ENCODE measurements at regions not wholly inside any gene's neighbourhood (a gene's known extent, or its start where the extent isn't known, plus 50 kb on each side); places are given as distances from the start of the nearest gene placed in this dataset.
"Not testable (repeated sequence)": the region's sequence is repeated elsewhere in the genome, so short reads cannot be mapped to it uniquely, and the experiment has no call there.

DNA sequence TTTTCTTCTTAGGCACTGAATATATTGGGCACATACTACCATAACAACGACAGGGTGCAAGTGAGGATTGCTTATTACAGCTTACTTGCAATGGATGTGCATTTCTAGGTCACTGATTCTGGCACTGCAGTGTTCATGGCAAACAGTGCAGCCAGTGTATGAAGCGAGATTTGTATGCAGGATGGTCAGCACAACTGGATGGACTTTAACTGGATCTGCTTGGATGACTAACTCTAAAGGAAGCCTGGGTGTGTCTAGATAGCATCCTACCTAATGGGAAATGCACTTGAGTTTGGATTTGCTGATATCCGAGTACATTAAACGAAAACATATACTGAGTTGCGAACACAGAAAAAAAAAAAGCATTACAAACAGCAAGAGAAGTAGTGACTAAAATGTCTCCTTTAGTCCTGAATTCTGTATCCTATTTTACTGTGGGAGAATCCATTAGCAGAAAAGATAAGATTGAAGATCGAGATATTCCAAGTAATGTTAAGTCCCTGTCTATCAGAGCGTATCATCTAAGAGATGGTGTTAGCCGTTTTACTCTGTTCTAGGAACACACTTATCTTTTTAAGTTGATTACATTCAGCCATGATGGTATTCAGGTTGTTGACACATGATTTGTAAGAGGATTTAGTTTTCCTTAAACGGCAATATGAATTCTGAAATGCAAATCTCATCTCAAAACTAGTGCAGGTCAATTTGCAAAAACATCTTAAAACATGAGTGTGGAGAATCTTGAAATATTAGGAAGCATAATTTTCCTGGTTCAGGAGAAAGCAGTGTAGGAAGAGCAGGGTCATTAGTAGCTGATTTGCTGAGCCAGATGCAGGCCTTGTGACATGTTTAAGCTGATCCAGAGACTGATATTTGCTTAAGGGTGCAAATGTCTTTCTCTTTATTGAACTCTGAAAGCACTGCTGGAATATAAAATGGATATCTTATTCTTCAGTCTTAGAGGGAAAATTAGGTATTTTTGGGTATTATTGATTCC lies 142.6 kb upstream of the CPHXL start:
- Mint-ChIP-seq H3K27ac (no peak overlapping the region), H3K4me3 (no peak overlapping the region), H3K27me3 (peaks cover 10% of the 10 kb centered on the region), H3K9me3 (no peaks in the 10 kb centered on the region), H3K4me1 (no peaks in the 10 kb centered on the region)
- no peak for DNase-seq
- no peak for ATAC-seq

DNA sequence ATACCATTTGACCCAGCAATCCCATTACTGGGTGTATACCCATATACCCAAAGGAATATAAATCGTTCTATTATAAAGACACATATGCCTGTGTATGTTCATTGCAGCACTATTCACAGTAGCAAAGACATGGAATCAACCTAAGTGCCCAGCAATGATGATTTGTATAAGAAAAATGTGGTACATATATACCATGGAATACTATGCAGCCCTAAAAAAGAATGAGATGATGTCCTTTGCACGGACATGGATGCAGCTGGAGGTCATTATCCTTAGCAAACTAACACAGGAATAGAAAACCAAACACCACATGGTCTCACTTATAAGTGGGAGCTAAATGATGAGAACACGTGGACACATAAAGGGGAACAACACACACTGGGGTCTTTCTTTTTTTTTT lies 155.0 kb upstream of the CPHXL start:
- H3K27ac Mint-ChIP-seq, H3K4me3 Mint-ChIP-seq, H3K9me3 Mint-ChIP-seq, H3K4me1 Mint-ChIP-seq, H3K27me3 Mint-ChIP-seq, DNase-seq, ATAC-seq: not testable (repeated sequence)

DNA sequence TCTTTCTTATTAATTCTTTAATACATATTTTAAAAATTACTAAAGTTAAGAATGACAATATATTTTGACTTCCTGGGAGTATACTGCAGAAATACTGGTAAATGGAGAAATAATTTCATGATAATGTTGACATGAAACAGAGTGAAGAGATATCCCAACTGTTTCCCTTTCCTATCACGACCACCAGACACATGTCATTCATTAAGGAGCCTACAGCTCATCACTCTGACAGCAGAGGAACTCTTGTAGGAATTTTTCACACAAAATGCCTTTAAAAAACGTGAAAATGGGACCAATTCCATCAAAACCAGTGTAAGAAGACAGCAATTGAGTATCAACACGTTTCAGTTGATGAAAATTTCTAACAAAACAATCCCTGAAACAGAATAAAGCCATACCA lies 172.9 kb upstream of the CPHXL start:
- Mint-ChIP-seq H3K27me3 (no peaks in the 10 kb centered on the region), H3K27ac (no peak overlapping the region), H3K9me3 (no peaks in the 10 kb centered on the region), H3K4me1 (no peaks in the 10 kb centered on the region), H3K4me3 (no peak overlapping the region)
- no peak for ATAC-seq
- DNase-seq = no peak

- no peaks in the 10 kb centered on the region for H3K4me1 Mint-ChIP-seq
- DNase-seq = no peak
- H3K9me3 Mint-ChIP-seq = no peaks in the 10 kb centered on the region
- H3K4me3 Mint-ChIP-seq = no peak overlapping the region
- no peak for ATAC-seq
- H3K27me3 Mint-ChIP-seq = no peaks in the 10 kb centered on the region
- H3K27ac Mint-ChIP-seq = no peak overlapping the region
These were observed 182.2 kb upstream of the CPHXL start for GRCh38 chr16:75908331-75909117.

GRCh38 chr16:75909746-75910145 lies 183.5 kb upstream of the CPHXL start:
- ATAC-seq (no peak), DNase-seq (no peak)

DNA sequence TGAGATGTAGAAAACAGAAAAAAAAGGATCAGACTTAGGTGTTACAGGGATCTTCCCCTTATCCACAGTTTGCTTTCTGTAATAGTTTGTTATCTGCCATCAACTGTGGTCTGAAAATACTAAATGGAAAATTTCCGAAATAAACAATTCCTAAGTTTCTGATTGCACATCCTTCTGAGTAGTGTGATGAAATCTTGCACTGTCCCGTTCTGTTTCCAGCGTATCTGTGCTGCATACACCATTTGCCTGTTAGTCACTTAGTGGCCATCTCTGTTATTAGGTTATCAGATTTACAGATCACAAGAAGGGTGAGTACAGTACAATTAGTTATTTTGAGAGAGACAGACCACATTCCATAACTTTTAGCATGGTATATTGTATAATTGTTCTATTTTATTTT lies 185.6 kb upstream of the CPHXL start:
- no peak for DNase-seq
- Mint-ChIP-seq H3K27me3 (no peaks in the 10 kb centered on the region), H3K9me3 (no peaks in the 10 kb centered on the region), H3K27ac (no peak overlapping the region), H3K4me3 (no peak overlapping the region), H3K4me1 (no peaks in the 10 kb centered on the region)
- ATAC-seq = no peak

More at GRCh38 chr16:75909746-75910145, 183.5 kb upstream of the CPHXL start:
- Mint-ChIP-seq H3K9me3 (no peaks in the 10 kb centered on the region), H3K4me1 (no peaks in the 10 kb centered on the region), H3K4me3 (no peak overlapping the region), H3K27me3 (no peaks in the 10 kb centered on the region), H3K27ac (no peak overlapping the region)

DNA sequence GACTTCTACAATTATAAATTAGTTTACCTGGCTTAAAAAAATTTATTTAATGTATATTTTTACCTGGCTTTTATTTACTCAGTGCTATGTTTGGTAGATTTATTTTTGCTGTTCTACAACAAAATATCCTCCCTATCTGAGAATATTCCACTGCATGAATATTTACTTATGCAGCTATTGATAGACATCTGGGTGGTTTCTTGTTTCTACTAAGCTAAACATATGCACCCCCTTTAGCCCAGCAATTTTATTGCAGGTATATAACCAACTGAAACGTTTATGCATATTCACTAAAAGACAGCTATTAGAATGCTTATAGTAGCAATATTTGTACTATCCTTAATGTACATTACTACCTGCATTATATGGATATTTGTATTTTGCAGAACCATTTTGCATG lies 187.7 kb upstream of the CPHXL start:
- DNase-seq = no peak
- no peak overlapping the region for H3K4me3 Mint-ChIP-seq
- H3K27ac Mint-ChIP-seq = no peak overlapping the region
- no peak for ATAC-seq
- no peaks in the 10 kb centered on the region for H3K4me1 Mint-ChIP-seq
- H3K9me3 Mint-ChIP-seq = no peaks in the 10 kb centered on the region
- H3K27me3 Mint-ChIP-seq = no peaks in the 10 kb centered on the region

GRCh38 chr16:75916451-75916850 lies 190.2 kb upstream of the CPHXL start:
- Mint-ChIP-seq H3K4me3 (no peak overlapping the region), H3K4me1 (no peaks in the 10 kb centered on the region), H3K27ac (no peak overlapping the region), H3K27me3 (no peaks in the 10 kb centered on the region), H3K9me3 (no peaks in the 10 kb centered on the region)
- ATAC-seq (no peak), DNase-seq (no peak)

DNA sequence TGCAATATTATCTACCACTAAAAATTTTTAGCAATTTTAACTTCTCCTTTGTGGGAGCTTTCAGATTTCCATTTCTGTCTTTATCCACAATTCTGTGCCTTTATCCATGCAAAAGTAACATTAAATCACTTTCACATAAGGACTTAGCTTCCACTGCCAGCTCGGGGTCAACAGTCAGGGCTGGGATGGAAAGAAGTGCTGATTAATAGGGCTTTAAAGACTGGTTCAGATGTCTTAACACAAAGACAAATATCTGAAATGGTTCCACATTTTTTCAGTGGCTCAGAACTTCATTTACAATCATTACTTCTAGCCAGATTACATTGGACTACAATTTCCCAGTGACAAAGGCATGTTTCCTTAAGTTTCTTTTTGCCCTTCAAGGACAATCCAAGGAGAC lies 191.8 kb upstream of the CPHXL start:
- no peaks in the 10 kb centered on the region for H3K4me1 Mint-ChIP-seq
- DNase-seq (no peak), ATAC-seq (no peak)
- H3K4me3 Mint-ChIP-seq = no peak overlapping the region
- no peak overlapping the region for H3K27ac Mint-ChIP-seq
- no peaks in the 10 kb centered on the region for H3K9me3 Mint-ChIP-seq
- no peaks in the 10 kb centered on the region for H3K27me3 Mint-ChIP-seq

GRCh38 chr16:75919664-75920063 lies 193.4 kb upstream of the CPHXL start:
- no peak for ATAC-seq
- no peak for DNase-seq
- Mint-ChIP-seq H3K4me3 (no peak overlapping the region), H3K4me1 (no peaks in the 10 kb centered on the region), H3K27ac (no peak overlapping the region), H3K27me3 (no peaks in the 10 kb centered on the region), H3K9me3 (no peaks in the 10 kb centered on the region)

GRCh38 chr16:75921281-75921680 lies 195.0 kb upstream of the CPHXL start:
- H3K27me3 Mint-ChIP-seq = no peaks in the 10 kb centered on the region
- DNase-seq = no peak
- no peaks in the 10 kb centered on the region for H3K4me1 Mint-ChIP-seq
- H3K27ac Mint-ChIP-seq = no peak overlapping the region
- no peak for ATAC-seq
- H3K9me3 Mint-ChIP-seq = no peaks in the 10 kb centered on the region
- no peak overlapping the region for H3K4me3 Mint-ChIP-seq

DNA sequence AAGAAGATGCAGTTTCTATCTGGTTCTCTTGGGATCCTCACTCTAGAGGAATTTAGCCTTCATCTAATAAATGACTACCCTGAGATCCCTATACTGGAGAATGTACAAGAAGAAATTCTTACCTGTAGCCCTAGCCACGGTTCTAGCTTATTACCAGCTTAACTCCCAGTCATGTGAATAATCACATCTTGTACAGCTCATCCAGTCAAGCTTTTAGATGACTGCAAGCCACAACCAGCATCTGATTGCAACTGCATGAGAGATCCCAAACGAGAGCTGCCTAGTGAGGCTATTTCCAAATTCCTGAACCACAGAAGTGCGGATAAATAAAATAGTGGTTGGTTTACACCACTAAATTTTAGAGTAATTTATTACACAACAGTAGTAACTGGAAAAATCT lies 196.0 kb upstream of the CPHXL start:
- ATAC-seq (no peak), DNase-seq (no peak)
- no peaks in the 10 kb centered on the region for H3K4me1 Mint-ChIP-seq
- H3K27me3 Mint-ChIP-seq = no peaks in the 10 kb centered on the region
- H3K27ac Mint-ChIP-seq = no peak overlapping the region
- no peak overlapping the region for H3K4me3 Mint-ChIP-seq
- H3K9me3 Mint-ChIP-seq = no peaks in the 10 kb centered on the region

DNA sequence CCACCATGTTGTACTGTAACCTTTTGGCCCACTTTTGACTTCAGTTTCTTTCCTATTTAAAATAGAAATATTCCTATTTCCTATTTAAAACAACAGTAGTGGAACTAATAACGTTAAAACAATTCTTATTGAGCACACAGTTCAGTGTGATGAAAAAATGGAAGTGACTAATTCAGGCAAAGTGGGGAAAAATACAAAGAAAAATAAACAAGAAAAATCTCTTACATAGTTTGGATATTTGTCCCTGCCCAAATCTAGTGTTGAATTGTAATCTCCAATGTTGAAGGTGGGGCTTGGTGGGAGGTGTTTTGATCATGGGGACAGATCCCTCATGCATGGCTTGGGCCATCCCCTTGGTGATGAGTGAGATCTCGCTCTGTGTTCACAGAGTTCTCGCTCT lies 198.1 kb upstream of the CPHXL start:
- no peaks in the 10 kb centered on the region for H3K4me1 Mint-ChIP-seq
- H3K4me3 Mint-ChIP-seq = no peak overlapping the region
- DNase-seq (no peak), ATAC-seq (no peak)
- no peak overlapping the region for H3K27ac Mint-ChIP-seq
- H3K9me3 Mint-ChIP-seq = peaks cover 0 to 4% of the 10 kb centered on the region in 2 donors
- no peaks in the 10 kb centered on the region for H3K27me3 Mint-ChIP-seq

- H3K27ac Mint-ChIP-seq = no peak overlapping the region
- no peaks in the 10 kb centered on the region for H3K27me3 Mint-ChIP-seq
- H3K4me1 Mint-ChIP-seq = no peaks in the 10 kb centered on the region
- DNase-seq (no peak), ATAC-seq (no peak)
- H3K9me3 Mint-ChIP-seq = peaks cover 0 to 10% of the 10 kb centered on the region in 2 donors
- no peak overlapping the region for H3K4me3 Mint-ChIP-seq
These were observed 201.5 kb upstream of the CPHXL start for GRCh38 chr16:75927810-75928209.

GRCh38 chr16:75928295-75928694 lies 202.0 kb upstream of the CPHXL start:
- Mint-ChIP-seq H3K9me3 (peaks cover 0 to 10% of the 10 kb centered on the region in 2 donors), H3K27me3 (no peaks in the 10 kb centered on the region), H3K4me3 (no peak overlapping the region), H3K27ac (no peak overlapping the region), H3K4me1 (no peaks in the 10 kb centered on the region)
- DNase-seq (no peak), ATAC-seq (no peak)

DNA sequence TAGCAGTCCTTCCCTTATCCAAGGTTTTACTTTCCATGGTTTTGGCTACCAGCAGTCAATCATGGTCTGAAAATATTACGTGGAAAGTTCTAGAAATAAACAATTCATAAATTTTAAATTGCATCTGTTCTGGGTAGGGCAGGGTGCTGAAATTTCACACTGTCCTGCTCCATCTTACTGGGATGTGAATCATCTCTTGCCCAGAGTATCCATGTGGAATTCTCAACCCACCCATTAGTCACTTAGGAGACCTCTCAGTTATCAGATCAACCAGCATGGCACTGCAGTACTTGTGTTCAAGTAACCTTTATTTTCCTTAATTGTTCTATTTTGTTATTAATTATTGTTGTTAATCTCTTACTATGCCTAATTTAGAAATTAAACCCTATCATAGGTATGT lies 202.8 kb upstream of the CPHXL start:
- ATAC-seq (no peak), DNase-seq (no peak)
- H3K27me3 Mint-ChIP-seq = no peaks in the 10 kb centered on the region
- H3K4me1 Mint-ChIP-seq = no peaks in the 10 kb centered on the region
- H3K9me3 Mint-ChIP-seq = peaks cover 0 to 10% of the 10 kb centered on the region in 2 donors
- no peak overlapping the region for H3K27ac Mint-ChIP-seq
- no peak overlapping the region for H3K4me3 Mint-ChIP-seq
